GM15510 (cell line): ENCODE measurements at regions not wholly inside any gene's neighbourhood (a gene's known extent, or its start where the extent isn't known, plus 50 kb on each side); places are given as distances from the start of the nearest gene placed in this dataset.

ENCODE experiments used
- POLR2A ChIP-seq: IDR thresholded peaks from 3 replicates; pipeline ENCODE4 v1.6.1; 2011; ENCODE audit warnings: borderline replicate concordance; ENCODE audit not compliant: insufficient read length; ENCODE audit errors: extremely low read depth

GRCh38 chr2:8002765-8003393 lies 679.0 kb upstream of the ID2 start:
- no peak for TF ChIP-seq POLR2A

GRCh38 chr2:8003462-8004075 lies 678.3 kb upstream of the ID2 start:
- TF ChIP-seq POLR2A = no peak

GRCh38 chr2:8004250-8004681 lies 677.6 kb upstream of the ID2 start:
- TF ChIP-seq POLR2A = no peak

- no peak for TF ChIP-seq POLR2A
Measured at GRCh38 chr2:8006181-8006580, 675.7 kb upstream of the ID2 start.

GRCh38 chr2:8006626-8007025 lies 675.2 kb upstream of the ID2 start:
- TF ChIP-seq POLR2A = no peak

GRCh38 chr2:8009010-8009597 lies 672.8 kb upstream of the ID2 start:
- TF ChIP-seq POLR2A = no peak

GRCh38 chr2:8015848-8016600 lies 665.8 kb upstream of the ID2 start:
- no peak for TF ChIP-seq POLR2A

GRCh38 chr2:8016688-8017087 lies 665.2 kb upstream of the ID2 start:
- no peak for TF ChIP-seq POLR2A

GRCh38 chr2:8018956-8019355 lies 662.9 kb upstream of the ID2 start:
- no peak for TF ChIP-seq POLR2A

GRCh38 chr2:8019934-8020333 lies 661.9 kb upstream of the ID2 start:
- TF ChIP-seq POLR2A = no peak

- TF ChIP-seq POLR2A = no peak
Measured at GRCh38 chr2:8021921-8022320, 659.9 kb upstream of the ID2 start.

- no peak for TF ChIP-seq POLR2A
Measured at GRCh38 chr2:8022908-8023640, 658.8 kb upstream of the ID2 start.

- TF ChIP-seq POLR2A = no peak
Measured at GRCh38 chr2:8024506-8024905, 657.4 kb upstream of the ID2 start.

- TF ChIP-seq POLR2A = no peak
Measured at GRCh38 chr2:8026381-8026780, 655.5 kb upstream of the ID2 start.

- TF ChIP-seq POLR2A = no peak
Measured at GRCh38 chr2:8027387-8027786, 654.5 kb upstream of the ID2 start.

GRCh38 chr2:8028036-8028435 lies 653.8 kb upstream of the ID2 start:
- TF ChIP-seq POLR2A = no peak

- TF ChIP-seq POLR2A = no peak
Measured at GRCh38 chr2:8028436-8028835, 653.4 kb upstream of the ID2 start.
